ENCODE measurements at regions not wholly inside any gene's neighbourhood (a gene's known extent, or its start where the extent isn't known, plus 50 kb on each side); places are given as distances from the start of the nearest gene placed in this dataset.

DNA sequence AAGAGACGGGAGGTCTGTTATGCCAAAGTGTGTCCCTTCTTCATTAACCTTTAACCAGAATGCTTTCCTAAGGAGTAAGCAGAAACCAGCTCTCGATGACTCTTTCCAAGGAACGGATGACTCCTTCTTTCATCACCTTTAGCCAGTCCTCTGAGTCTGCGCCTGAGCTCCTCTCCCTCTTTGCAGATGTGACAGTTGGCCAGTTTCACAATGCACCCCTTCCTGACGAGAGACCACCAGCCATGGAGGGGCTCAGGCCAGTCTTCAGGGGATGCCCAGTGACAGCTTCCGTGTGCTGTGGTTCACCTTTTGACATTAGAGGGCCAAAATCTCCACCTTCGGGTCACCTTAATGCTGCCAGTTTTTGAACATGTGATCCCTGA lies 826.1 kb downstream of the TBC1D22A start:
- TF ChIP-seq, protein P1, sequence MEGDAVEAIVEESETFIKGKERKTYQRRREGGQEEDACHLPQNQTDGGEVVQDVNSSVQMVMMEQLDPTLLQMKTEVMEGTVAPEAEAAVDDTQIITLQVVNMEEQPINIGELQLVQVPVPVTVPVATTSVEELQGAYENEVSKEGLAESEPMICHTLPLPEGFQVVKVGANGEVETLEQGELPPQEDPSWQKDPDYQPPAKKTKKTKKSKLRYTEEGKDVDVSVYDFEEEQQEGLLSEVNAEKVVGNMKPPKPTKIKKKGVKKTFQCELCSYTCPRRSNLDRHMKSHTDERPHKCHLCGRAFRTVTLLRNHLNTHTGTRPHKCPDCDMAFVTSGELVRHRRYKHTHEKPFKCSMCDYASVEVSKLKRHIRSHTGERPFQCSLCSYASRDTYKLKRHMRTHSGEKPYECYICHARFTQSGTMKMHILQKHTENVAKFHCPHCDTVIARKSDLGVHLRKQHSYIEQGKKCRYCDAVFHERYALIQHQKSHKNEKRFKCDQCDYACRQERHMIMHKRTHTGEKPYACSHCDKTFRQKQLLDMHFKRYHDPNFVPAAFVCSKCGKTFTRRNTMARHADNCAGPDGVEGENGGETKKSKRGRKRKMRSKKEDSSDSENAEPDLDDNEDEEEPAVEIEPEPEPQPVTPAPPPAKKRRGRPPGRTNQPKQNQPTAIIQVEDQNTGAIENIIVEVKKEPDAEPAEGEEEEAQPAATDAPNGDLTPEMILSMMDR (IDR thresholded peaks at IDR 0.05) = no peak
- TF ChIP-seq POLR2A (IDR thresholded peaks at IDR 0.05) = no peak
- TF ChIP-seq EP300 (IDR thresholded peaks at IDR 0.05) = no peak
